ENCODE measurements at regions not wholly inside any gene's neighbourhood (a gene's known extent, or its start where the extent isn't known, plus 50 kb on each side); places are given as distances from the start of the nearest gene placed in this dataset.
"Not testable (repeated sequence)": the region's sequence is repeated elsewhere in the genome, so short reads cannot be mapped to it uniquely, and the experiment has no call there.

DNA sequence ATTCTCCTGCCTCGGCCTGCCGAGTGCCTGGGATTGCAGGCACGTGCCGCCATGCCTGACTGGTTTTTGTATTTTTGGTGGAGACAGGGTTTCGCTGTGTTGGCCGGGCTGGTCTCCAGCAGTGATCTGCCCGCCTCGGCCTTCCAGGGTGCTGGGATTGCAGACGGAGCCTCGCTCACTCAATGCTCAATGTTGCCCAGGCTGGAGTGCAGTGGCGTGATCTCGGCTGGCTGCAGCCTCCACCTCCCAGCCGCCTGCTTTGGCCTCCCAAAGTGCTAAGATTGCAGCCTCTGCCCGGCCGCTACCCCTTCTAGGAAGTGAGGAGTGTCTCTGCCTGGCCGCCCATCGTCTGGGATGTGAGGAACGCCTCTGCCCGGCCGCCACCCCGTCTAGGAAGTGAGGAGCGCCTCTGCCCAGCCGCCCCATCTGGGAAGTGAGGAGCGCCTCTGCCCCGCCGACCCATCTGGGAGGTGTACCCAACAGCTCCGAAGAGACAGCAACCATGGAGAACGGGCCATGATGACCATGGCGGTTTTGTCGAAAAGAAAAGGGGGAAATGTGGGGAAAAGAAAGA, 153.7 kb downstream of the C3orf38 start:
- not testable (repeated sequence) for TF ChIP-seq EP300 (IDR thresholded peaks at IDR 0.05; ENCODE audit: borderline replicate concordance in 1 of 2, control insufficient read depth in 1 of 2, low read depth in 2 of 2, low read length in 2 of 2); EZH2 (IDR thresholded peaks at IDR 0.05; ENCODE audit: borderline replicate concordance, control insufficient read depth, low read depth, low read length); GATAD2B (conservative IDR thresholded peaks at IDR 0.05; ENCODE audit: low read depth)
- TF ChIP-seq, protein P1, sequence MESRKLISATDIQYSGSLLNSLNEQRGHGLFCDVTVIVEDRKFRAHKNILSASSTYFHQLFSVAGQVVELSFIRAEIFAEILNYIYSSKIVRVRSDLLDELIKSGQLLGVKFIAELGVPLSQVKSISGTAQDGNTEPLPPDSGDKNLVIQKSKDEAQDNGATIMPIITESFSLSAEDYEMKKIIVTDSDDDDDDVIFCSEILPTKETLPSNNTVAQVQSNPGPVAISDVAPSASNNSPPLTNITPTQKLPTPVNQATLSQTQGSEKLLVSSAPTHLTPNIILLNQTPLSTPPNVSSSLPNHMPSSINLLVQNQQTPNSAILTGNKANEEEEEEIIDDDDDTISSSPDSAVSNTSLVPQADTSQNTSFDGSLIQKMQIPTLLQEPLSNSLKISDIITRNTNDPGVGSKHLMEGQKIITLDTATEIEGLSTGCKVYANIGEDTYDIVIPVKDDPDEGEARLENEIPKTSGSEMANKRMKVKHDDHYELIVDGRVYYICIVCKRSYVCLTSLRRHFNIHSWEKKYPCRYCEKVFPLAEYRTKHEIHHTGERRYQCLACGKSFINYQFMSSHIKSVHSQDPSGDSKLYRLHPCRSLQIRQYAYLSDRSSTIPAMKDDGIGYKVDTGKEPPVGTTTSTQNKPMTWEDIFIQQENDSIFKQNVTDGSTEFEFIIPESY (IDR thresholded peaks at IDR 0.05), result not testable (repeated sequence)

All from GM12878 (cell line).